Activated T-helper 1 cell treated with anti-CD3 and anti-CD28 coated beads, Interleukin-12 subunit alpha, Interleukin-12 subunit beta, Interleukin-2, Interleukin-4 antibody, amounts not matched to agents 30 ng/mL and 10 ng/mL and 1 ng/mL, durations not matched to agents 14 hours and 24 hours and 36 hours (primary cell): ENCODE measurements at regions not wholly inside any gene's neighbourhood (a gene's known extent, or its start where the extent isn't known, plus 50 kb on each side); places are given as distances from the start of the nearest gene placed in this dataset.

ENCODE experiments used
- DNase-seq: peaks from one replicate; pipeline ENCODE4 v3.0.0; 2021; ENCODE audit warnings: low spot score
- H3K27ac Mint-ChIP-seq: one replicate; pipeline ENCODE4 v1.8.0; 2021; ENCODE audit warnings: mild to moderate bottlenecking, mixed read lengths
- H3K27me3 Mint-ChIP-seq: one replicate; pipeline ENCODE4 v1.8.0; 2022; ENCODE audit warnings: mild to moderate bottlenecking, moderate library complexity, mixed read lengths; ENCODE audit not compliant: insufficient read depth
- H3K36me3 Mint-ChIP-seq: one replicate; pipeline ENCODE4 v1.8.0; 2021; ENCODE audit warnings: low read depth, mixed read lengths
- H3K4me1 Mint-ChIP-seq: one replicate; pipeline ENCODE4 v1.8.0; 2021; ENCODE audit warnings: low read depth, mixed read lengths
- H3K4me3 Mint-ChIP-seq: one replicate; pipeline ENCODE4 v1.8.0; 2021; ENCODE audit warnings: mild to moderate bottlenecking, moderate library complexity, mixed read lengths
- H3K9me3 Mint-ChIP-seq: one replicate; pipeline ENCODE4 v1.8.0; 2021; ENCODE audit warnings: mixed read lengths
- intact Hi-C: fragments of 100-400 bp; cut with micrococcal nuclease; formaldehyde crosslinking; loops from one replicate; pipeline ENCODE4 v1.15.1; 2024

DNA sequence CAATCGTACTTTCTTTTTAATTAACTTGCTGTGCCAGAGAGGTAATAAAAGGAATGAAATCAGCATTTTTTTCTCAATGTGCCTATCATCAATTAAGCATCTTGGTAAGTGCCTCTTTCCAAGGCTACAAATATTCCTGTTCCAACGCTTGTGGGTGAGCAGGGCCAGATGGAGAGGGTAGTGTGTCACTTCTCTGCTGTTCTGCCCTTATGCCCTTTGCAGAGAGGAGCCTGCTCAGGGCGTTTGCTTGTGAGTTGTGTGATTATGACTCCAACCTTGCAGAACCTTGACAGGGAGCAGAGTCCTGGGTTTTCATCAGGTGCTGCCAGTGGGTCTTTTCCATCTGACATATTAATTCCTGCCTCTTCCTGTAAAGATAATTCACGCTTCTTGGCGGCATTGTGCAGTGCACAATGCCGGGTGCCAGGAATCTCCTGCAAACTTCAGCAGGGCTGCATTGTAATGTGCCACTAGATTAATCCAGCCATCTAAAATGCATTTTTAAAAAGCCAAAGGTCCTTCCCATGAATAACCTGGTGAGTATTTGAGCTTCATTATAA is 234.4 kb downstream of the ARHGAP12 start:
- Mint-ChIP-seq H3K9me3 (peaks cover 5% of the 10 kb centered on the region), H3K27ac (no peak overlapping the region), H3K4me3 (no peak overlapping the region), H3K36me3 (peaks cover under 1% of the 10 kb centered on the region), H3K27me3 (no peaks in the 10 kb centered on the region), H3K4me1 (peaks cover 5% of the 10 kb centered on the region)
- intact Hi-C loops, result no loop called here
- no peak for DNase-seq

DNA sequence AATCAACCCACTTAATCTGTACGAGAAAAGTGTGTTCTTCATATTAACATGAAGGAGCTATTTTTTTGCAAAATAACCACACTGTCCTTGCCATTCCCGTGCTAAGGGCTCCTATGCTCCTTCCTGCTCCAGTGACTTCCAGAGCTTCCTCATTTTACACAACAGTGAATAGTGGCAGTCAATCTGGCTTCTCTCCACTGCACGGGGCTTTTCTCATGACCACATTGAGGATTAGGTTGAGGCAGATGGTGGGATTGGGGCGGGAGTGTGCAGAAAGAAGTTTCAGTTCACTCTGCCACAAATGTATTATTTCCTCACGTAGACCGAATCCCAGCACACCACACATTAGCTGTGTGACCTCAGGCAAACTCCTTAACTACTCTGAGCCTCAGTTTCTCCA is 235.1 kb downstream of the ARHGAP12 start:
- Mint-ChIP-seq H3K36me3 (no peaks in the 10 kb centered on the region), H3K4me1 (peaks cover 5% of the 10 kb centered on the region), H3K4me3 (no peak overlapping the region), H3K27me3 (no peaks in the 10 kb centered on the region), H3K9me3 (peaks cover 12% of the 10 kb centered on the region), H3K27ac (no peak overlapping the region)
- DNase-seq, result no peak
- intact Hi-C loops, result no loop called here

DNA sequence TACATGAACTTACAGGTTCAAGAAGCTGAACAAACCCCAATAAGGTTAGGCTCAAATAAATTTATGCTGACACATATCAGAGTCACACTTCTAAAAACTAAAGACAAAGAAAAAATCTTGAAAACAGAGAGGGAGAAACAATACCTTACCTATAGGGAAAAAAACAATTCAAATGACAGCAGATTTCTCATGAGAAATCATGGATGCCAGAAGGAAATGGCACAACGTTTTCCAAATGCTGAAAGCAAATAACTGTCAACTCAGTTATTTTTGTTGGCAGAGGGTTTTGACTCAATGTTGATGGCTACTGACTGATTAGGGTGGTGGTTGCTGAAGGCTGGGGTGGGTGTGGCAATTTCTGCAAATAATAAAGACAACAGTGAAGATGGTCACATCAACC is 239.4 kb downstream of the ARHGAP12 start:
- intact Hi-C loops, result no loop called here
- no peak overlapping the region for H3K27ac Mint-ChIP-seq
- peaks cover 30% of the 10 kb centered on the region for H3K9me3 Mint-ChIP-seq
- H3K4me3 Mint-ChIP-seq, result no peak overlapping the region
- no peak for DNase-seq
- H3K27me3 Mint-ChIP-seq, result no peaks in the 10 kb centered on the region
- H3K36me3 Mint-ChIP-seq, result peaks cover 1% of the 10 kb centered on the region
- H3K4me1 Mint-ChIP-seq, result peaks cover 5% of the 10 kb centered on the region

DNA sequence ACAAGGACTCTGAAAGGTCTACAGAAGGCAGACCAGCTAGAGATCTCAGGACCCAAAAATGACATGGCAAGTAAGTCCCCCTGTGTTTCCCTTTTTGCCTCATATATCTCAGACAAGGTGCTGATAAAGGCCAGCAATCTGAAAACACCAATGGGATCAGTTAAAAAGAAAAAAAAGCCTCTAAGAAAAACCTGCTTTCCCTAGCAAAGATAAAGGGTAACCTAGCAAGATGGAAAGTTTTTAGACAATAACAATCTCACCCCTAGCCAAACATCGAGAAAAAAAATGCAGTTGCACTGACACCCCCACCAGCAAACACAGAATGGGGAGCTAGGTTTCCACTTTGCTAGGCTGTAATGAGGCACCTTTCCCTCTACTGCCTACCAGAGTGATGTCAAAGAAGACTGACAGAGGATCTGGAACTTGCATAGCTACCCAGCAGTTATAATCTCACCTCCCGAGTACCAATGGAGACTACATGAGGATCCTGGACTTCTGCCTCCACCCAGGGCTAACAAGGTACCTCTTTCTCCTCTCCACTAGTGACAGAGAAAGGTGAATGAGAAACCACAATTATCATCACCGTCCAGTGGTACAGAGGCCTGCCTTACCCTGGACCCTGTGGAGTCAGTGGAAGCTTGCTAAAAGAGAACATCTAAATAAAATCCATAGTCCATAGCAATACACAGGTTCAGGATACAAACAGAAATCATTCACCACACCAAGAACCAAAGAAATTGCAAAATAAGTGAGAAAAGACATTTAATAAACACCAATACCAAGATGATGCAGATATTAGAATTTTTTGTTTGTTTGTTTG is 240.8 kb downstream of the ARHGAP12 start:
- intact Hi-C loops, result loop anchor here (1.0 to 2.0 kb wide), 2 partner anchors 19 to 57 kb away; no protein-coding TSS in a partner anchor
- Mint-ChIP-seq H3K9me3 (peaks cover 40% of the 10 kb centered on the region), H3K4me1 (peaks cover 5% of the 10 kb centered on the region), H3K27ac (peak overlapping the region; percentile 0), H3K4me3 (no peak overlapping the region), H3K27me3 (no peaks in the 10 kb centered on the region), H3K36me3 (peaks cover 1% of the 10 kb centered on the region)
- peak; percentile 29 for DNase-seq

DNA sequence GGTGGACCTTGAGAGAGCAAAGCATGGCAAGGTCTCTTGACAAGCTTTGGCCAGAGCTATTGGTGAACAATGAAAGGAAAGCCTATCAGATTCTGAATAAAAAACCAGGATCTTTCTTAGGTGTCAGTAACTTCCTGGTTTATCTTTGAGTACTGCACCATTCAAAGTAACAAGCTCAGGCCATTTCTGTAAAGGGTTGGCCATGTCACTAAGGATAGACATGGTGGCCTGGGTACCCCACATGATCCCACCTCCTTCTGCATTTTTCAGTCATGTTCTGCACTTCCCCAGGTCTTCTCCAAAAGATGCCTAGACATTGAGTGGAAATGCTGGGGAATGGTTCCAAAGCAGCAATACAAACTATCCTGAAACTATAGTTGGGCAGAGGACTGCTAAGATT is 242.0 kb downstream of the ARHGAP12 start:
- Mint-ChIP-seq H3K9me3 (peaks cover 48% of the 10 kb centered on the region), H3K4me3 (no peak overlapping the region), H3K27ac (no peak overlapping the region), H3K4me1 (peaks cover 5% of the 10 kb centered on the region), H3K36me3 (peaks cover 1% of the 10 kb centered on the region), H3K27me3 (peaks cover 2% of the 10 kb centered on the region)
- intact Hi-C loops, result loop anchor here (2.0 kb wide), 1 partner anchor 20 kb away; no protein-coding TSS in a partner anchor
- DNase-seq, result no peak

DNA sequence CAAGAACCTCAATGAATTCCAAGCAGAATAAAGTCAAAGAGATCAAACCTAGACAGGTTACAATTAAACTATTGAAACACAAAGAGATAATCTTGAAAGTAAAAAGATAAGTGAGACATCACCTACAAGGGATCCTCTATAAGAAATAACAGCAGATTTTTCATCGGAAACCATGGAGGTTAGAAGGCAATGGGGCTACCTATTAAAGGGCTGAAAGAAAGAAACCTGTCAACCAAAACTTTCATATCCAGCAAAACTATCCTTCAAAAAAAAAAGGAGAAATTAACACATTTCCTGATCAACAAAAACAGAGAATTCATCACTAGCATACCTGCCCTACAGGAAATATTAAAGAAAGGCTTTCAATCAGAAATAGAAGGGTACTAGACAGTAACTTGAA is 244.9 kb downstream of the ARHGAP12 start:
- H3K36me3 Mint-ChIP-seq, result peaks cover 1% of the 10 kb centered on the region

DNA sequence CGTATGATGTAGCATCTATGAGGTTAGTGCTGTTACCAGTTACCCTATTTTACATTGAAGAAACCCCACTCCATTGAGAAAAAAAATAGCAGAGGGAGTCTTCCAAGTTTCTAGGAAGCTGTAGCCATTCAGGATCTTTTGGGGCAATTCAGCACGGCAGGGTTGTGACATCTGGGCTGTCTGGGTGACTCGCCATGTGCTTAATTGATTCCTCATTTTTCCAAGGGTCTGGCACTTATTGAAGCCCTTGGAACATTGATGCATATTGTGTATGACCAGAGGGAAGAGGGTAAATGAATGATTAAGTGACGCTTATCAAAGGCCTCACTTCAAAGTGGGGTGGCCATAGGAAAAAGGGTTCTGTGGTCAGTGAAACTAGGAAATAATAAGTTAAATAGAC is 248.7 kb downstream of the ARHGAP12 start:
- Mint-ChIP-seq H3K4me1 (no peaks in the 10 kb centered on the region), H3K36me3 (no peaks in the 10 kb centered on the region), H3K27ac (no peak overlapping the region), H3K27me3 (peaks cover 2% of the 10 kb centered on the region), H3K4me3 (no peak overlapping the region), H3K9me3 (peaks cover 43% of the 10 kb centered on the region)
- intact Hi-C loops, result no loop called here
- DNase-seq, result no peak

More for the DNA sequence above, 244.9 kb downstream of the ARHGAP12 start:
- H3K4me1 Mint-ChIP-seq, result no peaks in the 10 kb centered on the region
- peaks cover 44% of the 10 kb centered on the region for H3K9me3 Mint-ChIP-seq
- H3K27me3 Mint-ChIP-seq, result peaks cover 2% of the 10 kb centered on the region
- no peak for DNase-seq
- intact Hi-C loops, result no loop called here
- H3K4me3 Mint-ChIP-seq, result no peak overlapping the region
- no peak overlapping the region for H3K27ac Mint-ChIP-seq

DNA sequence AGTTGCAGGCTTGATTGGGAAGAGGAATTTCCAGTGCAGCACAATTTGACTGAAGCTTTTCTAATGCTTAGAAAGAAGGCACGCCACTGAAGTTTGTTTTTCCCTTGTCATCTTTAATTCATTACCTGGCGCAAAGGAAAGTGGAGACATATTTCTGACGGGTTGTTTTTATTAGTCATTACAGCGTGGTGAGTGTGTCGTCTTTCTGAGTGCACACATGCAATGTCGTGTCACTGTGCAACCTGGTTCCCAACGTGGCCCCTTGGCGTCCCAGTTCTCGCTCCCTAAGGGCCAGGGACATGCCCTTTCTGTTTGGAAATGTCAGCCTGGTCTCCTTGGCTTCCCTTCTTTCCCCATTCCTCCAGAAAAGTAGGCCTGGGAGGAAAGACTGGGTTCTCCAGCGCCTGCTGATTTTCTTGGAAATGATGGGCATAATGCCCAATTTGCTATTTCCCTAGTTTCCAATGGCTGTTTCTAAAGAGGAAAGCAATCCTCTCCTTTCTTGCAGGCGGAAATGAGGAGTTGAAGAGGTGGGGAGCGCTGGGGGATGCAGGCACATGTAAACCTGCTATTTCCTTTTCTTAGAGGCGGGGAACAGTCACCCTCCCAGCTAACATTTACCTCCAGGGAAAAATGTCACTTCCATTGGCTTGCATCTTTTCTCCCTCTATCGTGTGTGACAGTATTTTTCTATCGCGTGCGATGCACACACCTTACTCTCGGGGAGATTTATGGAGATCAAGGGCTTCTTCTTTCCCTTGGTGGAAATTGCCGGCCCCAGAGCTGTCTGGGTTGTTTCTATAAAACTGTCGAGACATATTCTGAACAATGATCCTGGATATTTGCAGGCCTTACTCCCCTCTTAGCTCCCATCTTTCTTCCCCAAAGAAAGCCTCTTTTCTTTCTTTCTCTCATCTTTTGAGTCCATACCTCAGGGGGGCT is 249.8 kb downstream of the ARHGAP12 start:
- Mint-ChIP-seq H3K4me1 (no peaks in the 10 kb centered on the region), H3K27me3 (peaks cover 2% of the 10 kb centered on the region), H3K36me3 (no peaks in the 10 kb centered on the region), H3K27ac (no peak overlapping the region), H3K4me3 (no peak overlapping the region), H3K9me3 (peaks cover 40% of the 10 kb centered on the region)
- intact Hi-C loops, result no loop called here
- no peak for DNase-seq

DNA sequence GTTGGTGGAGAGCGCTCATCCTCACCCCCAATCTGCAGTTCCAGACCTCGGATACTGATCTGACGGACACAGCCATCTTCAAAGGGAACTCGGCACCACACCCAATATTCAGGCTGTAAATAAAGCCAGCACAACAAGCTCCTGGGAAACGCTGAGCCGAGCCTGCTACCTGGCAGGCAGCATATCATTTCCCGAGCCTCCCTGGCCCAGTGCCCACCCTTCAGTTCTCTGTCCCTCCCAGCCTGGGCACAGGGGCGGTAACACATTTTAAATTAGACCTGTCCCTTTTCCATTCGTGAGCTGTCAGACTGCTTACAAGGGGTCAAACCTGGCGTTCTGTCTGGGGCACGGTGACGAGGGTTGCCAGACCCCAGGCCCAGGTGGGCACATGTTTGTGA is 250.5 kb downstream of the ARHGAP12 start:
- no peak overlapping the region for H3K4me3 Mint-ChIP-seq
- intact Hi-C loops, result no loop called here
- H3K4me1 Mint-ChIP-seq, result no peaks in the 10 kb centered on the region

DNA sequence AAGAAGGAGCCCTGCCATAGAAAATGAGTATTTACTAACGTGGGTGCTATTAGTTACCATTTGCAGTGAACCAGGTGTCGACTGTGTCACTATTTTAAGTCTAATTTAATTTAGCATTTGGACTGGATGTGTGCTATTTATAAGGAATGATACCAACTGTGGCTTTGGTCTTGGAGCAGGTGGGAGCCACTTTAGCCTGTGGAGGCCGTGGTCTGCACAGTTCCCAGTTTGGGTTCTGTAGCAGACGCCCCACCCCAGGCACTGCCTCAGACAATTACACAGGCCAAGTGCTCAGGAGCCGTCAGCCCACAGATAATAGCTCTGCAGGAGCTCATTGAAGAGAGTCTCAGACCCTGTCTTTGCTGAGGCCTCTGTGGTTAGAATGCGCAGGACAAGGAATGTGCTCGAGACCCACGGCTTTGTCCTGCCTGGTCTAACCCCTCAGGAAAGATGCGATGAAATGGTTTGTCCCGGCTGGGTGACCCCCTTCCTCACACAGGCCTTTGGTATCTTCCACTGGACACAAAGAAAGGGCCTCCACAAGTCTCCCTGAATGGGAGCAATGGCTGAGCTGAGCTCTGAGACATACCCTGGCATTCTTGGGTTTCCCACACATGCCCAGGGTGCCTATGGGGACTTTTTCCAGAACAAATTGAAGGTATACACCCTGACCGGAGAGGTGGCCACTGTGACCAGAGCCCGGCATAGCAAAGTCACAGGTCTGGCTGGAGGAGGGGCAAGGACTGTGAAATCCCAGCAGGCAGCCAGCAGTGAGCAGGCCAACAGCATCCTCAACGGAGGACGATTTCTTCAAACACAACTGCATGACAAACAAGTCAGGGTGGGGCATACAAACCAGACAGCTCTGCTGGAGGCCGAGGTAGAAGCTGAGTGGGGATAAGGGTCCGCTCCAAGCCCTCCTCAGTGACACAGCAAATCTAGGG is 251.2 kb downstream of the ARHGAP12 start:
- H3K4me3 Mint-ChIP-seq, result no peak overlapping the region
- peaks cover 2% of the 10 kb centered on the region for H3K27me3 Mint-ChIP-seq
- no peak overlapping the region for H3K27ac Mint-ChIP-seq
- peaks cover 39% of the 10 kb centered on the region for H3K9me3 Mint-ChIP-seq
- intact Hi-C loops, result no loop called here
- H3K4me1 Mint-ChIP-seq, result no peaks in the 10 kb centered on the region
- H3K36me3 Mint-ChIP-seq, result no peaks in the 10 kb centered on the region
- no peak for DNase-seq

More for the DNA sequence above, 250.5 kb downstream of the ARHGAP12 start:
- peaks cover 2% of the 10 kb centered on the region for H3K27me3 Mint-ChIP-seq
- DNase-seq, result no peak
- peaks cover 38% of the 10 kb centered on the region for H3K9me3 Mint-ChIP-seq
- H3K36me3 Mint-ChIP-seq, result no peaks in the 10 kb centered on the region
- H3K27ac Mint-ChIP-seq, result no peak overlapping the region

DNA sequence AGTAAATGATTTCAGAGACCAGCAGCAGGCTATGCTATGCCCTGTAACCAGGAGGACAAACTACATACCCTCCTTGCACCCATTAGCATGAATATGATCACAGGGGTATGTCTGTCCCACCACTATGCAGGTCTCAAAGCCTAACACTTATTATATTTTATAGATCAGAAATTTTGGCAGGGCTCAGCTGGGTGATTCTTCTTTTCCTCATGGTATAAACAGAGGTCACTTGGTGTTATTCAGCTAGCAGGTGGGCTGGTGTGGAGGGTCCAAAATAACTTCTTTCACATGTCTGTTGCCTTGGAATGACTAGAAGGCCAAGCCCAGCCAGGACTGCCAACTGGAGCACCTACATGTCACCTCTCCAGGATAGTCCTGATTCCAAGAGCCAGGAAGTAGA is 252.9 kb downstream of the ARHGAP12 start:
- H3K4me1 Mint-ChIP-seq, result no peaks in the 10 kb centered on the region
- peaks cover 1% of the 10 kb centered on the region for H3K27me3 Mint-ChIP-seq
- no peak overlapping the region for H3K4me3 Mint-ChIP-seq
- intact Hi-C loops, result no loop called here
- no peak for DNase-seq
- no peaks in the 10 kb centered on the region for H3K36me3 Mint-ChIP-seq
- peaks cover 37% of the 10 kb centered on the region for H3K9me3 Mint-ChIP-seq
- H3K27ac Mint-ChIP-seq, result no peak overlapping the region

DNA sequence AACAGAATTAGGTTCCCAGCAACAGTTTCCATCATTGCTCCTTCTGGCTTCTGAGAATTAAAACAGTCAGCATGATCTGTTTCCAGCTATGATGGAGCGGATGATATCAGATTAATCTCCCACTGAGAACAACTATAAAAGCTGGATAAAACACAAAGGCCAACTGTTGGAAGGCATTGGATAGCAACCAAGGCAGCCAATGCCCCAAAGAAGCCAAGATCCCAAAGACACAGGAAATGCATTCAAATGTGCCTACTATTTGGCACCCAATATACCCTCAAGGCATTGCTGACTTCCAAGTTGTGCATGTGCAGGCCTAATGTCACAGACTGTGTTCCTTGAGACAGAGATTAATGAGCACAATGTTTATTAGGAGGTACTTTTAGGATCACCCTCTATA is 259.3 kb downstream of the ARHGAP12 start:
- no peak for DNase-seq
- Mint-ChIP-seq H3K4me3 (no peak overlapping the region), H3K36me3 (no peaks in the 10 kb centered on the region), H3K27ac (no peak overlapping the region), H3K9me3 (peaks cover 18% of the 10 kb centered on the region), H3K27me3 (peaks cover 6% of the 10 kb centered on the region), H3K4me1 (no peaks in the 10 kb centered on the region)
- intact Hi-C loops, result no loop called here
